NB4 (cell line): ENCODE measurements at regions not wholly inside any gene's neighbourhood (a gene's known extent, or its start where the extent isn't known, plus 50 kb on each side); places are given as distances from the start of the nearest gene placed in this dataset.

Experiments used
- DNase-seq: peaks from one replicate; pipeline ENCODE4 v3.0.0; 2010; ENCODE audit warnings: low read depth
- H3K4me3 ChIP-seq: one replicate; pipeline ENCODE4 v1.5.1; 2011; ENCODE audit warnings: mild to moderate bottlenecking, low read depth, low read length, moderate library complexity
- CTCF ChIP-seq: IDR thresholded peaks from one replicate; pipeline ENCODE4 v1.5.1; 2012; ENCODE audit warnings: low read depth, low read length
- MAX ChIP-seq: IDR thresholded peaks from 2 replicates; pipeline ENCODE4 v1.6.1; 2011; ENCODE audit warnings: low read depth, low read length
- MYC ChIP-seq: IDR thresholded peaks from 2 replicates; pipeline ENCODE4 v1.6.1; 2011; ENCODE audit warnings: low read depth, low read length
- POLR2A ChIP-seq: IDR thresholded peaks from 2 replicates; pipeline ENCODE4 v1.6.1; 2011; ENCODE audit warnings: mild to moderate bottlenecking; ENCODE audit not compliant: insufficient read length; ENCODE audit errors: extremely low read depth

GRCh38 chr3:124352149-124352539, 360.2 kb upstream of the ROPN1 start:
- no peak for DNase-seq
- H3K4me3 ChIP-seq, result no peak overlapping the region
- TF ChIP-seq CTCF (no peak), POLR2A (no peak), MAX (no peak), MYC (no peak)

- no peak for DNase-seq
- TF ChIP-seq MAX, result no peak
- TF ChIP-seq MYC, result no peak
- no peak overlapping the region for H3K4me3 ChIP-seq
Measured at GRCh38 chr3:124353691-124354090, 361.8 kb upstream of the ROPN1 start.

GRCh38 chr3:124354150-124354549, 362.2 kb upstream of the ROPN1 start:
- TF ChIP-seq POLR2A (no peak), MYC (no peak), CTCF (no peak), MAX (no peak)
- DNase-seq, result no peak
- H3K4me3 ChIP-seq, result no peak overlapping the region

GRCh38 chr3:124358156-124358555, 366.2 kb upstream of the ROPN1 start:
- TF ChIP-seq POLR2A (no peak), CTCF (no peak), MAX (no peak), MYC (no peak)
- no peak for DNase-seq
- no peak overlapping the region for H3K4me3 ChIP-seq

GRCh38 chr3:124360155-124360554, 368.2 kb upstream of the ROPN1 start:
- no peak for DNase-seq
- no peak overlapping the region for H3K4me3 ChIP-seq
- TF ChIP-seq MYC, result no peak
- no peak for TF ChIP-seq CTCF
- no peak for TF ChIP-seq POLR2A
- no peak for TF ChIP-seq MAX

GRCh38 chr3:124360563-124360962, 368.6 kb upstream of the ROPN1 start:
- no peak for DNase-seq
- TF ChIP-seq POLR2A (no peak), MAX (no peak), MYC (no peak), CTCF (no peak)
- no peak overlapping the region for H3K4me3 ChIP-seq
